Stimulated activated CD4-positive, alpha-beta T cell treated with anti-CD3 and anti-CD28 coated beads, TNF-alpha, amount 100 ng/mL, for 48 hours (primary cell): ENCODE measurements at regions not wholly inside any gene's neighbourhood (a gene's known extent, or its start where the extent isn't known, plus 50 kb on each side); places are given as distances from the start of the nearest gene placed in this dataset.

Experiments used
- DNase-seq, 3 donors: peaks; one replicate each; pipeline ENCODE4 v3.0.0-alpha.2; 2020; ENCODE audit warnings: low read depth in 3 of 3

GRCh38 chr15:53462651-53463050 lies 296.8 kb downstream of the WDR72 start:
- no peak for DNase-seq

GRCh38 chr15:53461677-53462076 lies 297.8 kb downstream of the WDR72 start:
- no peak for DNase-seq

GRCh38 chr15:53458736-53459135 lies 300.7 kb downstream of the WDR72 start:
- no peak for DNase-seq

GRCh38 chr15:53457479-53457878 lies 302.0 kb downstream of the WDR72 start:
- no peak for DNase-seq

GRCh38 chr15:53454843-53455721 lies 304.4 kb downstream of the WDR72 start:
- no peak for DNase-seq

GRCh38 chr15:53454535-53454842 lies 305.0 kb downstream of the WDR72 start:
- no peak for DNase-seq

GRCh38 chr15:53453253-53454105 lies 306.0 kb downstream of the WDR72 start:
- no peak for DNase-seq

GRCh38 chr15:53448232-53449015 lies 311.0 kb downstream of the WDR72 start:
- DNase-seq = no peak

- no peak for DNase-seq
Measured at GRCh38 chr15:53447742-53448141, 311.7 kb downstream of the WDR72 start.

- no peak for DNase-seq
Measured at GRCh38 chr15:53447053-53447574, 312.3 kb downstream of the WDR72 start.

GRCh38 chr15:53446376-53446775 lies 313.1 kb downstream of the WDR72 start:
- no peak for DNase-seq

- DNase-seq = no peak
Measured at GRCh38 chr15:53445531-53445930, 313.9 kb downstream of the WDR72 start.

- DNase-seq = no peak
Measured at GRCh38 chr15:53437985-53438841, 321.2 kb downstream of the WDR72 start.

- DNase-seq = no peak
Measured at GRCh38 chr15:53437366-53437765, 322.1 kb downstream of the WDR72 start.

- DNase-seq = no peak
Measured at GRCh38 chr15:53434174-53434678, 325.2 kb downstream of the WDR72 start.

- DNase-seq = no peak
Measured at GRCh38 chr15:53416219-53416940, 343.1 kb downstream of the WDR72 start.

- DNase-seq = no peak
Measured at GRCh38 chr15:53414167-53414566, 345.3 kb downstream of the WDR72 start.

GRCh38 chr15:53412542-53412941 lies 346.9 kb downstream of the WDR72 start:
- DNase-seq = no peak

GRCh38 chr15:53404930-53405493 lies 354.5 kb downstream of the WDR72 start:
- no peak for DNase-seq

GRCh38 chr15:53401503-53401902 lies 358.0 kb downstream of the WDR72 start:
- no peak for DNase-seq
